Esophagus squamous epithelium (tissue), 5 donors: ENCODE measurements at regions not wholly inside any gene's neighbourhood (a gene's known extent, or its start where the extent isn't known, plus 50 kb on each side); places are given as distances from the start of the nearest gene placed in this dataset.

Experiments
- DNase-seq: peaks from one replicate; lab custom pipeline; 2025; lab: John Stamatoyannopoulos, UW
- H3K27ac ChIP-seq, 4 donors: fragments of 200-600 bp; sonication (generic); one replicate each; pipeline ENCODE4 v1.5.1; 2016 to 2019; ENCODE audit warnings: mild to moderate bottlenecking in 1 of 4
- H3K27me3 ChIP-seq, 4 donors: fragments of 200-600 bp; sonication (generic); 1 replicate in 3 of 4; 2 replicates in 1 of 4; pipeline versions ENCODE4 v1.5.1 to v1.6.0; 2017 to 2021; ENCODE audit warnings: antibody characterized with exemption in 1 of 4
- H3K36me3 ChIP-seq, 3 donors: fragments of 200-600 bp; sonication (generic); one replicate each; pipeline ENCODE4 v1.5.1; 2016 to 2019
- H3K4me1 ChIP-seq, 3 donors: fragments of 200-600 bp; sonication (generic); one replicate each; pipeline ENCODE4 v1.5.1; 2017 to 2019
- H3K4me3 ChIP-seq, 4 donors: fragments of 200-600 bp; sonication (generic); 1 replicate in 3 of 4; 2 replicates in 1 of 4; pipeline ENCODE4 v1.5.1; 2016 to 2019; ENCODE audit warnings: mild to moderate bottlenecking in 2 of 4, moderate library complexity in 1 of 4
- H3K9me3 ChIP-seq, 3 donors: fragments of 200-600 bp; sonication (generic); one replicate each; pipeline ENCODE4 v1.5.1; 2016 to 2019
- CTCF ChIP-seq, 6 experiments: fragments of 450-650 bp in 4 of 6; fragments of 200-600 bp in 2 of 6; sonication (generic) in 2 of 6; IDR thresholded peaks; one replicate each; pipeline ENCODE4 v1.5.1; 2016 to 2019; ENCODE audit warnings: antibody characterized with exemption in 6 of 6, mild to moderate bottlenecking in 4 of 6, moderate library complexity in 4 of 6
- POLR2A ChIP-seq, 4 donors: fragments of 450-650 bp; IDR thresholded peaks; one replicate each; pipeline ENCODE4 v1.6.1; 2017; ENCODE audit warnings: antibody characterized with exemption in 4 of 4, mild to moderate bottlenecking in 4 of 4, moderate library complexity in 3 of 4
- WGBS, 2 donors: methylation state at CpG; one replicate each; pipeline ENCODE4 v1.1.5; 2018; 5-methylcytosine and 5-hydroxymethylcytosine counted together
- intact Hi-C: fragments of 100-400 bp; cut with DNase I; formaldehyde crosslinking; loops from one replicate; pipeline ENCODE4 v1.15.0; 2022
- donor health status: DM: yes; HTN: yes; CAD: no.

GRCh38 chr1:234720709-234721441, 110.9 kb upstream of the IRF2BP2 start:
- Histone ChIP-seq H3K9me3 (no peaks in the 10 kb centered on the region), H3K4me3 (no peak overlapping the region), H3K4me1 (peaks cover 63 to 96% (median 66%) of the 10 kb centered on the region in 3 donors), H3K27ac (peak overlapping the region; percentile 94 to 98 (median 96)), H3K27me3 (no peaks in the 10 kb centered on the region), H3K36me3 (no peaks in the 10 kb centered on the region)
- no peak for TF ChIP-seq CTCF (IDR thresholded peaks at IDR 0.05)
- TF ChIP-seq POLR2A (IDR thresholded peaks at IDR 0.05): no peak
- no peak for DNase-seq
- WGBS, 2 donors: 68 to 73% methylated on average over 8 to 11 of the region's 15 CpGs
- intact Hi-C loops: loop anchor here (5.0 to 10.0 kb wide), 4 partner anchors 114 to 364 kb away; no protein-coding TSS in a partner anchor

- intact Hi-C loops: loop anchor here (5.0 to 10.0 kb wide), 4 partner anchors 112 to 365 kb away; no protein-coding TSS in a partner anchor
- Histone ChIP-seq H3K4me3 (no peak overlapping the region), H3K36me3 (no peaks in the 10 kb centered on the region), H3K9me3 (no peaks in the 10 kb centered on the region), H3K4me1 (peaks cover 51 to 89% (median 56%) of the 10 kb centered on the region in 3 donors), H3K27ac (peak overlapping the region; percentile 94 to 98 (median 96)), H3K27me3 (no peaks in the 10 kb centered on the region)
- TF ChIP-seq CTCF (IDR thresholded peaks at IDR 0.05) (no peak), POLR2A (IDR thresholded peaks at IDR 0.05) (no peak)
- no peak for DNase-seq
- 72 to 79% methylated on average over 5 to 8 of the region's 8 CpGs for WGBS, 2 donors
Observed at GRCh38 chr1:234719454-234720251, 109.7 kb upstream of the IRF2BP2 start.

DNA sequence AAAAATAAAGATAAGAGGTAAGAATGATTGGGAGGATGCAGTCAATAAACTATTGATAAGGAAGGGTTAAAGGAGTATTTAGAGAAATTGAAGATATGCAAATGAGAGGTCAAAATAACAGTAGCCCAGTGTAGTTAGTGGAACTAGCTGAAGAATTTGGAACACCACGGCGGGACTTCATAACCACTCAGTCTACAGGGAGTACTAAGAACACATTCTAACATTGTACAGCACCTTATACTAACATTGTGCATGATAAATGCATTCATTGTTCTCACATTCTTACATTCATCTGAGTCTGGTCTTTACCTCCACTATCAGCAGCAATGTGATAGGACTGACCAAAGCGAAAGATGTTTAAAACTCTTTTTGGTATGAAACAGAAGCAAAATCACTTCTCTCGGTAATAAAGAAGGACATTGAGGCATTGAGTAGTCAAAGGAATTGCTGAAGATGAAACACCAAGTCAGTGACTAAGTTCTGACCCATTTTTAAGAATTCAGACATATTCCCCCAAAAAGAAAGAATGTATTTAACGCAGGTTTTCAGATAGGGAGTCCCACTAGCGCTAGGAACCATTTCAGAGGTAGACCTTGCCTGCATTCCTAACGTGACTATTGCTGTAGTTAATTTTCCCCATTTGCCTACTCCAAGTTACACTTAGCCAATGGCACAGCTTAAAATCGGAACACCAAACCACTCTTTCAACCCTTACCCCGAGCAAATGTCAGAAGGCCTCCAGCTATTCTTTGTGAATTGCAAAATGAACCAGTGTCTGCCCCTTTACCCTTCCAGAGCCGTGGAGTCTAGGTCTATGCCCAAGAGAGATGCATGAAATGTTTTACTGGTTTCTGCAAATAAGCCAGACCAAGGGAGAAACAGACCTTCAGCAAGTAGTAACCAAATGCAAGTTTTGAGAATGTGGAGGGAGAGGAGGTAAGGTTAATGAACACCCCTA, 108.8 kb upstream of the IRF2BP2 start:
- H3K4me1 ChIP-seq: peaks cover 46 to 83% (median 54%) of the 10 kb centered on the region in 3 donors
- 72 to 82% methylated on average over 10 of the region's 10 CpGs for WGBS, 2 donors
- intact Hi-C loops: no loop called here

GRCh38 chr1:234716908-234717375, 107.0 kb upstream of the IRF2BP2 start:
- no peaks in the 10 kb centered on the region for H3K27me3 ChIP-seq
- no peak overlapping the region for H3K4me3 ChIP-seq
- H3K36me3 ChIP-seq: no peaks in the 10 kb centered on the region
- intact Hi-C loops: no loop called here
- no peak for TF ChIP-seq CTCF (IDR thresholded peaks at IDR 0.05)
- TF ChIP-seq POLR2A (IDR thresholded peaks at IDR 0.05): peak in 1 of 4 donors; percentile 16
- 52 to 74% methylated on average over 12 to 13 of the region's 15 CpGs for WGBS, 2 donors
- no peak for DNase-seq
- H3K9me3 ChIP-seq: no peaks in the 10 kb centered on the region
- H3K27ac ChIP-seq: peak overlapping the region; percentile 55 to 98 (median 94)
- peaks cover 27 to 65% (median 40%) of the 10 kb centered on the region in 3 donors for H3K4me1 ChIP-seq

More for the DNA sequence above, 108.8 kb upstream of the IRF2BP2 start:
- no peak for DNase-seq
- peak overlapping the region; percentile 94 to 98 (median 96) for H3K27ac ChIP-seq
- no peaks in the 10 kb centered on the region for H3K27me3 ChIP-seq
- no peak overlapping the region for H3K4me3 ChIP-seq
- no peaks in the 10 kb centered on the region for H3K9me3 ChIP-seq
- no peak for TF ChIP-seq CTCF (IDR thresholded peaks at IDR 0.05)
- no peak for TF ChIP-seq POLR2A (IDR thresholded peaks at IDR 0.05)
- H3K36me3 ChIP-seq: no peaks in the 10 kb centered on the region
